GM12801 (cell line): ENCODE measurements at regions not wholly inside any gene's neighbourhood (a gene's known extent, or its start where the extent isn't known, plus 50 kb on each side); places are given as distances from the start of the nearest gene placed in this dataset.

Source experiments
- CTCF ChIP-seq: IDR thresholded peaks from one replicate; pipeline ENCODE4 v1.5.1; 2011; ENCODE audit warnings: control low read depth; ENCODE audit not compliant: insufficient read length; ENCODE audit errors: extremely low read depth

GRCh38 chr15:70469182-70469581 is 294.2 kb downstream of the UACA start:
- no peak for TF ChIP-seq CTCF

GRCh38 chr15:70466895-70467529 is 296.3 kb downstream of the UACA start:
- TF ChIP-seq CTCF, result no peak

GRCh38 chr15:70466305-70466704 is 297.1 kb downstream of the UACA start:
- TF ChIP-seq CTCF, result no peak

- no peak for TF ChIP-seq CTCF
These were observed 297.5 kb downstream of the UACA start for GRCh38 chr15:70465812-70466211.

- TF ChIP-seq CTCF, result no peak
These were observed 299.9 kb downstream of the UACA start for GRCh38 chr15:70463453-70463834.

- no peak for TF ChIP-seq CTCF
These were observed 301.4 kb downstream of the UACA start for GRCh38 chr15:70461992-70462391.

GRCh38 chr15:70461017-70461416 is 302.3 kb downstream of the UACA start:
- TF ChIP-seq CTCF, result no peak

GRCh38 chr15:70459312-70459711 is 304.0 kb downstream of the UACA start:
- TF ChIP-seq CTCF, result no peak
